RKO (cell line): ENCODE measurements at regions not wholly inside any gene's neighbourhood (a gene's known extent, or its start where the extent isn't known, plus 50 kb on each side); places are given as distances from the start of the nearest gene placed in this dataset.

Experiments used
- DNase-seq: peaks from one replicate; pipeline ENCODE4 v3.0.0-alpha.2; 2016; ENCODE audit warnings: low spot score

DNA sequence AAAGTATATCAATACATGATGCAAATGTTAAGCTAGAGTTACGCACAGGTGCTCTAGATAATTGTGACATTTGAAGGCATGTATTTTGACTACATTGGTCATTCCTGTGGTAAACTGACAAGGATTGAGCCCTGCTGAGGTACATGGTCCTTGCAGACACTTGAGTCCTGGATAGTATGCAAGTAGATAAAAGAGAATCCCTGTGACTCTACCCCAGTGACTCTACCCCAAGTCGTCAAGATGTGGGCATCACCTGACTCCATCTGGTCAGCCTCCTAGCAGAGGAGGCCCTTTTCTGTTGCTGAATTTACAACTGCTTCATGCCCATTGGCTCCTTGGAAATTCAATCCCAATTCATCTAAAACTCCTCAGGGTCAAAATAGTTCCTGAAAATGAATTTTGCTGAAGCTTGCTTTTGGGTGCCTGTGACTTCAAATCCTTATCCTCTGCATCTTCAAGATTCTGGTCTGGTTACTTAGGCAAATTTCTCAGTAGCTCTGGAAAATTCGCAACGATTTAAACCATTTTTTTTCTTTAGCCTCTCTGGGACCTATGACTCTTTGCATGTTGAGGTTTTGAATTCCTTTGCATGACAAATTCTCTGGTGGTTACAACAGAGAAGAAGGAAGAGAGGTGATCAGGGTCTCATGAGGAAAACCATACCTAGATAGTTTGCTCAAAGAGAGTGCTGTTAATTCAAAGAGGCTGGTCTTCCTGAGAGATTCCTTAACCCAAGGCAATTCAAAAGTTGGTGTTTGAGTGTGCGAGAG, 422.1 kb downstream of the FGF9 start:
- DNase-seq, result no peak

DNA sequence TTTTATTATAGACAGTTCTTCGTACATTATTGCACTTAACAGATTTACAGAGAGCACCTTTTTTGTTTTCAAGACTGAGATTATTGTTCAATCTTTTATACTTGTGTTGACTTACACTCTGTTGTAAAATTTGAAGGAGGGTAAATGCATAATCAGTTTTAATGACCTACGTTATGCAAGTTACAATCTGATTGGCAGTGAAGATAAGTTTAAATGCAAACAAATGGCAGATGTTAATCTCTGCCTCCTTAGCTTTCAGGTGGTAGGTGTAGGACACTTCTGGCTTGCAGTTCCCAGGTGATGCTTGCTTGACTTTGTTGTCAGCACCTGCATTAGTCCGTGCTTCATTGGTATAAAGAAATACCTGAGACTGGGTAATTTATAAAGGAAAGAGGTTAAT, 424.9 kb downstream of the FGF9 start:
- DNase-seq, result no peak

GRCh38 chr13:22099585-22099984, 428.7 kb downstream of the FGF9 start:
- DNase-seq, result no peak

- no peak for DNase-seq
Measured at GRCh38 chr13:22102271-22102670, 431.4 kb downstream of the FGF9 start.

DNA sequence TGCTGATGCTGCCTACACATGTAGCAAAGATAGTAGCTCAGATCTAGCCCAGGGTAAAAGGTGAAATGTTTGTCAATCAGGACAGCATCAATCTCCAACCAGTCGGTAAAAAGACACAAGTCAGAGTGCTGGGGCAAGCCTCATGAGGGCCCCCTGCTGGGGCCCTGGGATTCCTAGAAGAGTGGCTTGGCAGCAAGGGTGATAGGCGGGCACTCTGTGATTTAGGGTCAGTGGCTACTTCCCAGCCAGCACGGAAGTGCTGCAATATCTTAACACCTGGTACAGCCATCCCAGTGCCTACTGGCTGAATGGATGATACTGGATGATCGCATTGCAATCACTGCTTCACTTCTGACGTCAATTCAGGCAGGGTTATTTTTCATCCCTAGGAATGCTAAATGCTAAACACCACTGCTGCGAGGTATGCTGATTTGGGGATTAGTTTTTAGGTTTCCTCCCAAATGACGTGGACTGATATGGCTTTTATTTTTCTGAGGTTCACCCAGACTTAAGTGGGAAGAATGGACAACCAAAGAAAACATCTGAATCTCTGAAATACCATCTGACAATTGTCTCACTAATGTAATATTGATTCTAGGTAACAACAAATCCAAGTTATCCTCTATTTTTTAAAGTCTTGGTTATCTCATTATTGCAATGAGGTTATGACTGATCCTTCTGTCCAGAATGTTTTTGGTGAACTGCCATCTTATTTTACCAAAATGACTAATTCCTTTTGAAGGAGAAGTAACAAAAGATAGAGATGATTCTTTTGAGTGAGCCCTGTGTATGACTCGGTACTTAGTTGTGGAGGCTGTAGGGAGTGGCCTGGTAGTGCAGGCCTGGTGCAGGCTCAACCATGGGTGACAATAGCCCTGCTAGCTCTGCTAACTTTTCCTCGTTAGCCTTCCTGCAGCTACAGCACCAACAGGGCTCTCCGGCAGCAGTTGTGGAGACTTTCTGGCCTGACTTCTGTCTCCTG, 432.5 kb downstream of the FGF9 start:
- no peak for DNase-seq

GRCh38 chr13:22106058-22106457, 435.2 kb downstream of the FGF9 start:
- DNase-seq, result no peak

DNA sequence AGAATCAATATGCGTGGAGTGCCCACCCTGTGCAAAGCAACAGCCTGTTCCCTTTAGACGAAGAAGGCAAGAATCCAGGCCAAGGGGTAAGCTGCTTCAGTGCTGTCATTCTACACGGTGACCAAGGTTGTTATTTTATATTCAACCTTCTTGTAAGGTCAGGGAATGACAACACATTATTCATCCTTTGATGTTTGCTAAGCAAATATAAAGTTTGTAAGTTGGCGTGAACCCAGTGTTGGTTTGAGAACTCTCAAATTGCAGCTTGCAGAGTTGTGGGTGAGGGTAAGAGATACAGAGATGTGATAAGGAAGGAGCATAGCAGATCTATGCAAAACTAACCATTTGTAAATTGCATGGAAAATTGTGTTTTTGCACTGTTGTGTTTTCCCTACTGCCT, 436.7 kb downstream of the FGF9 start:
- no peak for DNase-seq

GRCh38 chr13:22108283-22108942, 437.5 kb downstream of the FGF9 start:
- no peak for DNase-seq

- no peak for DNase-seq
Measured at GRCh38 chr13:22108979-22109378, 438.1 kb downstream of the FGF9 start.

- DNase-seq, result no peak
Measured at GRCh38 chr13:22110368-22110767, 439.5 kb downstream of the FGF9 start.

DNA sequence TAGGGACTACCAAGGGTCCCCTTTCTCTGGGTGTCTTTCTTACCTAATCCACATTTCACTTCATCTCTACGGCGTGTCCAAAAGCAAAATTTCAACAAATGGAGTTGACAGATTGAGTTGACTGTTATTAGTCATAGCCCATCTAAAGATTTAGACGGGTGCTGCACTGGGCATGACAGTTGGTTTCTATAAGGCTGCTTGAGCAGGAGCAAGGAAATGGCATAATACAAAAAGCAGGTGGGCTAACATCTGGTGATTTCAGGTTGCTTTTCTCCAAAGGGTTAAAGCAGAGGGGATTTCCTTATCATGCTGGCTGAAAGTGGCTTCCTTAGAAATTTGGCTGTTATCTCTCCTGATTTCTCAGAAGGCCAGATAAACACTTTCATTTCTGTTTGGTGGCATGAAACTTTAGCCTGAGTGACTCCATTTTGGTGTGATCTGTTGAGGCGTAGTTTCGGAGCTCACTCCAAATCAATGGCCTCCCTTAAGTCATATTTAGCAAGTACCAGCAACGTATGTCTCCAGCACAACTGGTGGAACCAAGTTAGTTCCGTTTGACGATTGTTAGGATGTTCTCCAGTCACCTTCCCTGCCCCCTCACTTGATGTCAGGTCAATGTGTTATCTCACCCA, 440.4 kb downstream of the FGF9 start:
- no peak for DNase-seq

DNA sequence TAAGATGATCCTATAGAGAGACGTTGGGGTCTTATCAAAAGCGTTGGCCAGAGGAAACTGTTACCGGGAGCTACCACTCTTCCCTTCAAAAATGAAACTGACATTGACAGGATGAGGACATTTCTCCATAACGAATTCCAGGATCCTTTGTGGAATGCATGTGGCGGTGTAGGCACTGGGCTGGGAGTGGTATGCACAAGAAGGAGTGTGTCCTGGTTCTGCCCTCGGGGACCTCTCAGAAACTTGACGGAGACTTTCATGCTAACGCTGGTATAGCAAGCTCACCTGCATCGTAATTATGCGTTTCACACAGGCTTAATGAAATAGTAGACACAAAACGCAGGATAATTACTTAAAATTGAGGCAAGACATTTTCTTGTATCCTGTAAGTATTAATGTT, 441.1 kb downstream of the FGF9 start:
- no peak for DNase-seq

DNA sequence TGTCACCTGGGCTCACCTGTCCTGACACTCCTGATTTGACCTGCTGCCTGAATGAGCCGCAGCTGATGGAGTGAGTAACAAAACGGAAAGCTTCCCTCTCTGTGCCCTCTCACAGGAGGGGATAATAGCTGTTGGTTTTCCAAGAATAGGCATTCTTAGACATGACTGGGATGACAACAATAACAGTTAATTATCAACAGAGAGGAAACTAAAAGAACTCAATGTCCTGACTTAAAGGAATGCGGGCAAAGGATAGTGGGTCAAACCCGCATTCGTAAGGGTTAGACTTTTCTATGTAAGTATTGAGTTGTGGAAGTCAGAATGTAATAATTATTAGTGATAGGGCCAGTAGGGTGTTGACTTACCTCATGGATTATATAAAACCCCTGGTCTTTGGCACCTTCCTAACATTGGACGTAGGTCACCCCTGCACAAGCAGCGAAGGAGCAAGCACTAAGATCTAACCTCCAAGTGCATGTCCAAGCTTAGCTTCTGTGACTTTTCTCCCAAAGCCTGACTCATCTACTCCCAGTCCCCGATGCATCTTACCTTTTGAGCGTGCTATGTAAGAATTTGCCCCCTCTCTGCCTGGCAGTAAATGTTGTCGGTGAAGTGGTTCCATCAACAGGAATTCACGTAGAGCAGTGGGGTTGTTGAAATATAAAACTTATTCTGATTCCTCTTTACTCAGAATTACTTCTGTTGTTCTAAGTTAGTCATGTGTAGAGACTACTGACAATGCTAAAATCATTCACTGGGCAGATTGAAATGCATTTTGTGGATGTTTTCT, 442.3 kb downstream of the FGF9 start:
- no peak for DNase-seq

DNA sequence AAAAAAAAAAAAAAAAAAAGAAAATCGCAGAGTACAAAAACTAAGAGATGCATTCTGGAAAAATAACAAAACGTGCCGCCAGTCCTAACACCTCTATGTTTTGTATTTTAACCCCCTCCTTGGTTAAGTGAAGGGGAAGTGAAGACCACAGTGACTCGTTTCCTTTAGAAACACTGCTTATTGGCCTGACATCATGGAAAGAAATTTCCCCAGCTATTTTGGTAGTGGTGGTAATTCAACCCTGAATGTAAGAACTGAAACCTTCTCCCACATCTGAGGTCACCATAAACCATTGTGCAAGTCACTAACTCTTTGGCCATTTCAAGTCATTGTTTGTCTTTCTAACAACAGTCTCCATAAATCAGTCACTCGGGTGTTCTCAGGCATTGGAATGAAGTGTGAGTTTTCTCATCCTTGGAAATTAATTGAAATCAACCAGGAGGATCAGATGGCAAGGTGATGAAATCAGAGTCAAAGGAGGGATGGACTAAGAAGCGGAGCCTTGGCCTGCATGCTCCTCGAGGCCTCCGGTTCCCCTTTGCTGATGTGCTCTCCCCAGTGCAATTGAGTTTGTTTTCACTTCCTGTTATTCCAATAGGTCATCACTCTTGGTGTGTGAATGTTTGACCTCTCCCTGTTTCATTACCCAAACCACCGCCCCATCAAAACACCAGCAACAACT, 443.9 kb downstream of the FGF9 start:
- no peak for DNase-seq

- no peak for DNase-seq
Measured at GRCh38 chr13:22118158-22118557, 447.3 kb downstream of the FGF9 start.

DNA sequence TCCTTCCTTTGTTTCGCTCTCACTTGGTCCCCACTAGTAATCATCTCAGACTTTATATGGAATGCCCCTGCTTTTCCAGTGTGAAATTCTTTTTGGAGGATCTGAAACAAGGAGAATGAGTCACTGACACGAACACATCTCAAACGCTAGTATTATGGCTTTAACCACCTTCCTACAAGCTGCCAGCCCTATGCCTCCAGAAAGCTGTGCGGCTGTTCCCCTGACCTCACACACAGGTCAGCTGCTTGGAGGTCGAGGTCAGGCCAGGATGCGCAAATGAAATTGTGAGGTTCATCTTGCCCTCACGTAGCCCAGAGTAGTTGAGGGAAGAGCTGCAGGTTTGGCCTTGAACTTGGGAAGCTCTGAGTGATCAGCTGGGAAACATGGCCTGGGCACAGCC, 449.8 kb downstream of the FGF9 start:
- DNase-seq, result no peak

DNA sequence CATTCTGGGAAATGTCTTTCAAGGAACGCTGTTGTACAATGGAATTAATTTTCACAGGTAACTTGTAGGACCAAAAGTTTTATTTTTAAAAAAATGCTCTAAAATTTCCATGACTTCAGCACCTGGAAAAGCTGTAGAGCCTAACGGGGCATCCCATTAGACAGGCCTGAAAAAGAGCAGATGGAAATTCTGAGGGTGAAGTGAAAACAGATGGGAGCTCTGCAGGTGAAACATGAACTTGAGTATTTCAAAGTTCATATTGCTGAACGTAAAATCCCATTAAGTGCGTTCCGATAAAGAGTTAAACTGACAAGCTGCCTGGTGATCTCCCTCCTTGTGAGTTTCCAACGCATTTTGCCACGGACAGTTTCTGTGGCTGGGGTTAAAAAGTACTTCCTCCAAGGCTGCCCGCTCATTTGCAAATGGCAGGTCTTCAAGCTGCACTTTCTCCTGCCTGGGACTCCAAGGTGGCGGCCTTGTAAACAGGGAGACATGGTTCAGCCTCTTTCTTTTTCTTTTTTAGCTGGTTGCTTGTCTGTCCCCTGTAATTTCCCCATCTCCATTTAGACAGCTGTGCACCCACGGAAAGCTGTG, 450.4 kb downstream of the FGF9 start:
- no peak for DNase-seq

DNA sequence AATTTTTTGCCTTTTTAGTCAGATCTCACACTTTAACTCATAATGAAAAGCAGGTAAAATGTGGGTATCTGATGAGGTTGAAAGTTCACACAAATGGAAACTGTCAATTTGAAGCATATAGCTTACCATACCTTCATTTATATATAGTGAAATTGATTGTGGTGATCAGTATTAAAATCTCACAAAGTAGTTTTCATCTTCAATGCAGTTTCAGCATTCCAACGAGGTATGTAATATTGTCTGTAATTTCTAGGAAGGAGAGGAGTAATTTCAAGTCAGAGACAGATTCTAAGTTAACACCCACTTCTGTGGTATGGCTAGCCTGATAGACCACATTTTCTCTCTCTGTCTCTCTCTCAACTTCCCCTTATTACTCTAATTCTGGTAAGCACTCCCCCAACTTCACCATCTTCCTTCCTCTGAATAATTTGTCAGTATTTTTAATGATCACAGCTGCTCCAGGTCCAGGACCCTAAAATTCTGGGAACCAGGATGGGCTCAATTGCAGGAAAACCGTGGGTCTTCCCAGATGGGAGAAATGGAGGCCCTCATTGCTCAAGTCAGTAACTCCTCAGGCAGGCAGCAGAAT, 455.7 kb downstream of the FGF9 start:
- no peak for DNase-seq

GRCh38 chr13:22127277-22128164, 456.6 kb downstream of the FGF9 start:
- no peak for DNase-seq
